Skin epidermis (tissue), 12 donors: ENCODE measurements at regions not wholly inside any gene's neighbourhood (a gene's known extent, or its start where the extent isn't known, plus 50 kb on each side); places are given as distances from the start of the nearest gene placed in this dataset.

ENCODE experiments used
- H3K27ac ChIP-seq, 21 experiments: fragments of 200-600 bp; sonication (generic) in 11 of 21; one replicate each; pipeline ENCODE4 v1.5.0; 2020; ENCODE audit warnings: mild to moderate bottlenecking in 3 of 21, inconsistent platforms in 2 of 21, moderate library complexity in 2 of 21
- H3K4me3 ChIP-seq, 7 experiments: fragments of 200-600 bp; sonication (generic) in 2 of 7; one replicate each; pipeline ENCODE4 v1.5.0; 2020; ENCODE audit warnings: inconsistent platforms in 2 of 7, mild to moderate bottlenecking in 2 of 7, moderate library complexity in 1 of 7

DNA sequence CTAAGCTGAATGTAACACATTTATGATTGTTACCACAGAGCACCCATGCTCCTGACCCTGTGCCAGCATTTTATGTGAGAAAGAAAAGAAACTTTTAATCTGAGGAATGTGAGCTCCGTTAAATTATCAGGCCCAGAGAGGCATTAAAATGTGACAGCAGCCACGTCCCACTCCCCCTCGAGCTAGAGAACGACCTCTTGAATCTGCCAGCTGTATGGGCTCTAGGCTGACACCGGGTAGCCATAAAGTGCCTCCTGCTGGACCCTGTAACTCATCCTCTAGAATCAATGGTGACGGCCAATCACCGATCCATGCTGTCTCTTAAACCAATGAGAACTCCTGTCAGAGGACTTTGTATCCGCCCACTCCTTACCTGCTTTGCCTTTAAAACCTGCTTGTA, 110.2 kb upstream of the ADRA2C start:
- Histone ChIP-seq H3K4me3 (no peak overlapping the region), H3K27ac (no peak overlapping the region)

DNA sequence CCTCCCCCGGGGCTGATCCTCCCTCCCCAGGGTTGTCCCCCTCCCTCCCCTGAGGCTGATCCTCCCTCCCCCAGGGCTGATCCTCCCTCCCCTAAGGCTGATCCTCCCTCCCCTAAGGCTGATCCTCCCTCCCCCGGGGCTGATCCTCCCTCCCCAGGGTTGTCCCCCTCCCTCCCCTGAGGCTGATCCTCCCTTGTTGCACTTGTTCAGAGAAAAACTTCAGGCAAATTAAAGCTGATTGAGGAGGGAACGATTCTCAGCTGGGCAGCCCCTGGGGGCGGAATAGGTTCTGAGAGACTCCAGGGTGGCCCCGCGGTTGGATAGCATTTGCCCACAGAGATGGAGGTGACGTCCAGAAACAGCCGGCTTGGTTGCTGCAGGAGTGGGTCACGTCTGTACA, 110.7 kb upstream of the ADRA2C start:
- H3K27ac ChIP-seq, result no peak overlapping the region

DNA sequence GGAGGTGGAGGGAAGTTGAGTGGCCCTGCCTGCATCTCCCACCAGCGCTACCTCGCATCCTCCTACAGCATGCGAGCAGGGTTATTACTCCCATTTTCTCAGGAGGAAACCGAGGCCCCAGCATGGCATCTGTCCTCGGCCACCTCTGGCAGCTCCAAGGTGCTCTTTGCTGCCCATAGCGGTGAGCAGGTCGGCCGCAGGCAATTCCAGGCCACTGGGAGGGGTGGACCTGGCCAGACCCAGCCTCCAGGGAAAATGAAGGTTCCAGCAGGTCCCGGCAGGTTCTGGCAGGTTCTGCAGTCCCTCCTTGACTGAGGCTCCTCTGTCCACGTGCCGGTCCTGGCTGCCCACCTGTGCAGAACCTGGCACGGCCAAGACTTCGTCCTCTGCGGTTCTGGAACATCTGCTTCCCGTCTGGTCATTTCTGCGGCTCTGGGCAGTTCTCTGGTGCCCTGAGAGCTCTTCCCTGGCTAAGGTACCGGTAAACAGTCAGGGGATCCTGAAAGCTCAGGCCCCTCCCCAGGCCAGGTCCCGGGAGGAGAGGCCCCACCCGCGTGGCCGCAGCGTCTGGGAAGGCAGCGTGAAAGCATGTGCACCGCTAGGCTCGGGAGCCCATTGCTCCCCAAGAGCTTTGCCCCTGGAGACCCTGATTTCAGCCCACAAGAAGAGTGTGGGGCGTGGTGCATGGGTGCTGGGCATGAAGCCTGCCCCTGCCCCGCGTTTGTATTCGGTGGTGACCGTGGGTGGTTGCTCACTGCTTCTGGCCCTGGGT, 112.0 kb upstream of the ADRA2C start:
- no peak overlapping the region for H3K27ac ChIP-seq
- no peak overlapping the region for H3K4me3 ChIP-seq

More for the DNA sequence above, 110.7 kb upstream of the ADRA2C start:
- no peak overlapping the region for H3K4me3 ChIP-seq

DNA sequence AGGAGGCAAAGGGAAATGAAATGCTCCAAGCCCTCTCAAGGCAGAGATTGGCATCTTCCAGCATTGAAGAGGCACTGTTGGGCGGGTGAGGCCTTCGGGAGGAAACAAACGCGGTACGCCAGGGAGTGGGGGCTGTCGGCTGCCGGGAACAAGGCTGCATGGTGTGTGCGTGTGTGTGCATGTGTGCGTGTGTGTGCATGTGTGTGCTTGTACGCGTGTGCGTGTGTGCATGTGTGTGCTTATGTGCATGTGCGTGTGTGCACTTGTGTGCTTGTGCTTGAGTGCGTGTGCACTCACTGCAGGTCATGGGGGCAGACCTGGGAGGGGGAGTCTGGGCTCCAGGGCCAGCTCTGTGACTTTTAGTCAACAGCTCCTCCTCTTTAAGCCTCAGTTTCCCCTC, 113.6 kb upstream of the ADRA2C start:
- H3K27ac ChIP-seq, result no peak overlapping the region
- no peak overlapping the region for H3K4me3 ChIP-seq

DNA sequence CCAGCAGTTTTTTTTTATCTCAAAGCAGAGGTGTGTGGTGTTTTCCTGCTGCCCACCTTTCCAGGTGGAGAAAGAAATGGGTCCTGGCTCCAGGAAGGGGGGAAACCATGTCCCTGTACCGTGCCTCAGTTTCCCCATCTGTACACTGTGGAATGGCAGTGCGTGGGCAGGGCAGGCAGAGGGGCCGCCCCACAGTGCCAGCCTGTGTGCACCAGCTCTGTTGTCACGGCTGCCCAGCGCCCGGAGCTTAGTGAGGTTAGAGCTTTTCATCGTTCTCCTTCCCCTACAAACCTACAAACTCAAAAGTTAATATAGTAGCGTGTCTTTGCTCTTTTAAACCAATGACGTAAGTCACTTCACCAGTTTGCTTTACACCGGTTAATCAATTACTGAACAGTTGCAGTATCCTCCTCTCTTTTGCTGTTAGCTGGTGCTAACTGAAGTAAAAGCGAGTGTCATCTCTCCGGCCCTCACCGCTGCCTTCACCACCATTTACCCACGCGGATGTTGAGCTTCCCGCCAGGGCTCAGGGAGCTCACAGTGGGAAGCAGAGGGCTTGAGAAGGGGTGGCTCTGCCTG, 114.8 kb upstream of the ADRA2C start:
- no peak overlapping the region for H3K4me3 ChIP-seq
- no peak overlapping the region for H3K27ac ChIP-seq

DNA sequence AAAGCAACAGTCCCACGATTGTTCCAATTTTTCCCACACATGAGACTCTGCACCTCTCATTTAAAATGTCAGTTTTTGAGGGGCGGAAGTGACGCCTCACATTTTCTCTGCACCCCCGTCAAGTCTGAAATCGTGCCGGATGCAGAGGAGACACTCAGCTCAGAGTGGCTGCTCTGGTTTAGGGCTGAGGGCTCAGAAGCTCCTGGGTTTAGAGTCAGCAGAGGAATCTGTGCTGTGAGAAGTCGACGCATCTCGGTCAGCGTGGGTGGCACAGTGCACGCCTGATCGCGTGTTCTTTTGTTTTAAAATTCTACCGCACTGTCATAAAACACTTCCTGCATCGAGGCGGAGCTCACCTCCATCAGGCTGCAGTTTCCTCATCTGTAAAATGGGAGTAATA, 116.7 kb upstream of the ADRA2C start:
- H3K27ac ChIP-seq, result no peak overlapping the region
- no peak overlapping the region for H3K4me3 ChIP-seq

DNA sequence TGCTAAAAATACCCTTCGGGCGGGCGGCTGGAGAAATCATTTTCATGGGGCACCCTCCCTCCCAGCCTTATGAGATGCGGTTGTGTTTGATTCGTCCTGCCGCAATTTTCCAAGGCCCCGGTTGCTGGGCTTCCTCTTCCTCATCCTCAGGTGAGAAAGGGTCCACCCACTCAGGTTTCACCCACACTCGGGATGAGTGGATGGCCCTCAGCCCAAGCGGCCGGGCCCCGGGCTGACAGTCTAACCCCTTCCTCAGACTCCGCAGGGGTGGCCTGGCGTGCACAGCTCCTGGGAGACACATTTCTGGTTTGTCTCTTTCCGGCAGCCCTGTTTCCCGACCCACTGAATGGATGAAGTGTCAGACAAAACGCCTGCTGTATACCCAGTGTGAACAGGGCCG, 116.5 kb upstream of the LRPAP1 start:
- no peak overlapping the region for H3K4me3 ChIP-seq
- no peak overlapping the region for H3K27ac ChIP-seq

DNA sequence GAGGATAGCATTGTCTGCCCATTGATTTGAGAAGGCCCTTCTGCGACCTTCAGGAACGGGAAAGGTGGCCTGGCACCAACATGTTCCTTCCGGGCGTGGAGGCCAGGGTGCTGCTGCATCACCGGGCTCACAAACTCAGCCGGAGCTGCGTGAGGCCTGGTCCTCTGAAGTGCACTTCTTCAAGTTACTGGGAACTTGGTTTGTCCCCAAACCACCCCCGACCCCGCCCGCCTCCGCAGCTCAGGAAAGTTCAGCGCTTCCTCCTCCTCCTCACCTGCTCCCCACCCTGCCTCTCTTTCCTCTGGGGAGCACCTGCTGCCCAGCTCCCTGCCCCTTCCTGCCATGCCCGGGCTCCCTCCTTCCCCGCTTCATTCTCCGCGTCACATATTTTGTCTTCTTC, 116.0 kb upstream of the LRPAP1 start:
- Histone ChIP-seq H3K27ac (no peak overlapping the region), H3K4me3 (no peak overlapping the region)

DNA sequence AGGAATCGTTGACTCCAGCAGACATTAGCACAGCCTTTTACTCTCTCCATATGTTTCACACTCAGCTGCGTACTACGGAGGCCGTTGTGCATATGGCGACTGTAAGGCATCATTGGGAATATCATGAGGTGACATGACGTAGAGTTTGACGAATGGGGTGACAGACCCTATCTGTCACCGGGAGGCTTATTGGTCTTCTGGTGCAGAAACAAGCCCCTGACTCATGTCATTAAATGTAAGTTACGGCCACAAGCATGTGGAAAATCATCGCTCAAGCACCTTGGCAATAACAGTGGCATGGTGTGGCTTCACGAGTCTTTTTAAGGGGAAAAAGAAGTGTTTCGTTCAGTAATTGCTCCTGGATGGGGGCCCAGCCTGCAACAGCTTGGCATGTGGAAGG, 115.2 kb upstream of the LRPAP1 start:
- H3K4me3 ChIP-seq, result no peak overlapping the region
- no peak overlapping the region for H3K27ac ChIP-seq

DNA sequence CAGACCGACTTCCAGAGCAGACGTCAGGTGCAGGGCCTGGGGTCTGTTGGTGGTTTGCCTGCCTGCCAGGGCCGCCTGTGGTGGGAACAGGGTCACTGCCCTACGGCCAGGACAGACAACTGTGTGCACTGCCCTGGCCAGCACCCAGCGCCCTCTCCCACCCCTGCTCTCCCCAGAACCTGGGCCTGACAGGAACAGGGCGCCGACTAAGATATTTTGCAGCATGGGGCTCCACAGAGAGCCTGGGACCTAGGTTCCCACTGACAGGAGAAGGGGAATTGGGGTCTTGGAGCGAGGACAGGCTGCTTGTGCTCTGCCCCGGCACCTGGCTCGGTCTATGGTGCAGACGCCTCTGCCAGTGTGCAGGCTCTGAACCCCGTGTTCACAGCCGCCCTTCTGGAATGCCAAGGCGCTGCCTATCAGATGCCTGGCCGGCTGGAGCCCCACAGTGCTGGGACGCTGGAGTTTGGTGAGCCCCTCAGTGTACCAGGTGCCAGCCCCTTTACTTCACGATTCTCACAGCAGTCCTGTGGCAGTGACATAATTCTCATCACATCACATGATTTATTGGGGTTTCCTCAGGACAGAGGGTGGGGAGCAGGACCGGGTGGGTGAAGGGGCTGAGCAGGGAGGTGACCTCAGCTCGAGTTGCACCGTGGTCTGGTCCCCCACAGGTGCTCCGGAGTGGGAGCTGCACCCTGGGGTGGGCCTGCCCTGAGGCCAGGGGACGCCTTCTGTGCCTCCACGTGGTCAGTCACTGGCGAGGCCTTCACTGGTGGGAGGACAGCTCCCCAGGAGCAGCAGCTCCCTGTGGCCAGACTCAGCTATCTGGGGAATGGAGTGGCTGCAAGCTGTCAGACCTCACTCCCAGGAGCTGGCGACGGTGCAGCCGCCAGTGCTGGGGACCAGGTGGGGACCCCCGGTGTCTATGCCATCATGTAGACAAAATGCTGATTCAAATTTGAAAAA, 113.8 kb upstream of the LRPAP1 start:
- H3K4me3 ChIP-seq, result no peak overlapping the region

DNA sequence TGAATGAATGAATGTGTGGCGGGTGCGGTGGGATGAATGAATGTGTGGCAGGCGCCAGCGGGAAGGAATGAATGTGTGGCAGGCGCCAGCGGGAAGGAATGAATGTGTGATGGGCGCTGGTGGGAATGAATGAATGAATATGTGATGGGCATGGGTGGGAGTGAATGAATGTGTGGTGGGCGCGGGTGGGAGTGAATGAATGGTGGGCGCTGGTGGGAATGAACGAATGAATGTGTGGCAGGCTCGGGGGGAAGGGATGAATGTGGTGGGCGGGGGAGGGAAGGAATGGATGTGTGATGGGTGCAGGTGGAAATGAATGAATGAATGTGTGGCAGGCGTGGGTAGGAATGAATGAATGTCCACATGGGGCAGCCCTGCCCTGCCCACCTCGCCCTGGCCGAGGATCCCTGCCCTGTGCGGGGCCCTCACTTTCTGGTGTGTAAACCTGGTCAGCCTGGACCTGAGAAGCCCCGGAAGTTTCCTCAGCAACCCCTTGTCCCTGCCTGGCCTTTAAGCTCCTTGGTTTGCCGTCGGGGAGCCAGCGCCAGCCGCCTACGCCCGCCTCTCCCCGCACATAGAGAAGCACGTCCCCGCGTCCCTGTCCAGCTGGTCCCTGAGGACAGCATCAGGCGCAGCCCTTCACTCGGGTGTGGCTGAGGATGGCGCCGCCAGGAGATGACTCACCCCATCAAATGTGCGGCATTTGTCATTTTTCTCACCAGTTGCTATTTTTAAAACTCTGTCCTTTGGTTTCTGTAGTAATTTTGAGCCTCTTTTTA, 112.8 kb upstream of the LRPAP1 start:
- no peak overlapping the region for H3K27ac ChIP-seq
- no peak overlapping the region for H3K4me3 ChIP-seq

More for the DNA sequence above, 113.8 kb upstream of the LRPAP1 start:
- H3K27ac ChIP-seq, result peak overlapping the region in 2 of 21 experiments; percentile 14 to 59

DNA sequence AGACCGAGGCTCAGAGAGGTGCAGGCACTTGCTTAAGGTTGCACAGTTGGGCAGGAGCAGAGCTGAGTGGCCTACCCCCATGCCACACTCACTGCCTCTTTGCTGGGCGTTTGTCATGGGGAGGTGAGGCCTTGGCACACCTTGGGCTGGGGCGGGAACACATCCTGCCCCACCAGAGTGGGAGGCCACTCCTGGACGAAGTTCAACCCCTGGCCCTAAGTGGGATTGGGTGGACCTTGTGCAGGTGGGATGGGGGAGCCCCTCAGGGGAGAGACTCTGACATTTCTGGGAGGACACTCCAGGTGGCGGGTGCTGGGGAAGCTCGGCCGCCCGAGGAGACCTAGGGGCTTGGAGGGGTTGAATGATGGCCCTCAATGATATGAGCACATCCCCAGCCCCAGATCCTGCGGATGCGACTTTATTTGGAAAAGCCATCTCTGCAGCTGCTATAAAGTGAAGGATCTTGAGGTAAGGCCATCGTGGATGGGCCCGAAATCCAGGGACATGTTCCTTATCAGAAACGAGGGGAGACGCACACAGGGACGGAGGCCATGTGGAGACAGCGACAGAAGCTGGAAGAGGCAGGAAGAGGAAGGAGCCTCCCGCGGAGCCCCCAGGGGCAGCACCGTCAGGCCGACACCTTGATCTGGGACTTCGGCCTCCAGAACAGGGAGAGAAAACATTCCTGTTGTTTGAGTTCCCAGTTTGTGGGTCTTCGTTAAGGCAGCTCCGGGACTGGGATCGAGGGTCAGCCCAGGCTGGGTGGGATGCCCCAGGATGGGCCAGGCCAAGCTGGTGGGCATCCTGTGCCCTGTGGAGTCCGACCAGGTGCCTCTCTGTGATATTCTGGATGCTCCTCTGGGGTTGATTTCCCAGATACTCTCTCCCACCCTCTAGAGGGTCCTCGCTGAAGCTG, 111.6 kb upstream of the LRPAP1 start:
- Histone ChIP-seq H3K4me3 (no peak overlapping the region), H3K27ac (no peak overlapping the region)

DNA sequence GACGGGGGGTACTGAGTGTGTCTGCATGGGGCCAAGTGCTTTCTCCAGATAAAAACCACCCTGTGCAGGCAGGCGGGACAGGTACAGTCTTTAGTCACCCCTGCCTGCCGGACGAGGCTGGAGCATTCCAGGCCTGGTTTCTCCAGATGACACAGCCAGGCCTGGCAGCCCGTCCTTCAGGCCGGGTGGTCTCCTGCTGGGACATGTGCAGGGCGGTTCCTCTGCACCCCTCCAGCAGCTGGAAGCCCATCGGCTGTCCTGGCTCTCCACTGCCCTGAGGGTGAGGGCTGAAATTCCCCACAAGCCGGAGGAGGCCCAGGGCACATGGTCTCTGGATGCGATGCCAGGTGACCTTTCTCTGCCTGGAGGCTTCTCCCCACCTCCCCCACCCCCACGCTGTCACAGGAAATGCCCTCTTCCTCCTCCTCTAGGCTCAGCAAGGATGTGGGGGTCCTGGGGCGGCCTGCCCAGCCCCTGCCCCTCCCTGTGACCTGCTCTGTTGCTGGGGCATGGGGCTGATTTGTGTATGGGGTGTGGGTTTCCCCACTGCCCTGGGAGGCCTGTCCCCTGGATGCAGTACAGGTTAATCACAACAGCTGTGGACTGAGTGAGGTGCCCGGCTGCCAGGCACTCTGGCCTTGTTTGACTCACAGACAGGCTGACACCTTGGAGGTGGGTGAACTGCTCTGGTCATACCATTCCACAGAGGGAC, 110.7 kb upstream of the LRPAP1 start:
- H3K4me3 ChIP-seq, result no peak overlapping the region
- no peak overlapping the region for H3K27ac ChIP-seq

DNA sequence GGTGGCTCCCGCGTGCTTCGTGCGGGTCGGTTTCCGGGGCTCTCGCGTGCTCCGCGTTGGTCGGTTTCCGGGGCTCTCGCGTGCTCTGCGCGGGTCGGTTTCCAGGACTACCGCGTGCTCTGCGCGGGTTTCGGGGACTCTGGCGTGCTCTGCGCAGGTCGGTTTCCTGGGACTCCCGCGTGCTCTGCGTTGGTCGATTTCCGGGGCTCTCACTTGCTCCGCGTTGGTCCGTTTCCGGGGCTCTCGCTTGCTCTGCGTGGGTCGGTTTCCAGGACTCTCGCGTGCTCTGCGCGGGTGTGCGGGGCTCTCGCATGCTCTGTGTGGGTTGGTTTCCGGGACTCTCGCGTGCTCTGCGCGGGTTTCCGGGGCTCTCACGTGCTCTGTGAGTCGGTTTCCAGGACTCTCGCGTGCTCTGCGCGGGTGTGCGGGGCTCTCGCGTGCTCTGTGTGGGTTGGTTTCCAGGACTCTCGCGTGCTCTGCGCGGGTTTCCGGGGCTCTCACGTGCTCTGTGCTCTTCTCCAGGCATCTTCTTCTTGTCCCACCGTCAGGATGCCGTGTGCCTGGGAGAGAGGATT, 109.9 kb upstream of the LRPAP1 start:
- H3K4me3 ChIP-seq, result no peak overlapping the region
- no peak overlapping the region for H3K27ac ChIP-seq

DNA sequence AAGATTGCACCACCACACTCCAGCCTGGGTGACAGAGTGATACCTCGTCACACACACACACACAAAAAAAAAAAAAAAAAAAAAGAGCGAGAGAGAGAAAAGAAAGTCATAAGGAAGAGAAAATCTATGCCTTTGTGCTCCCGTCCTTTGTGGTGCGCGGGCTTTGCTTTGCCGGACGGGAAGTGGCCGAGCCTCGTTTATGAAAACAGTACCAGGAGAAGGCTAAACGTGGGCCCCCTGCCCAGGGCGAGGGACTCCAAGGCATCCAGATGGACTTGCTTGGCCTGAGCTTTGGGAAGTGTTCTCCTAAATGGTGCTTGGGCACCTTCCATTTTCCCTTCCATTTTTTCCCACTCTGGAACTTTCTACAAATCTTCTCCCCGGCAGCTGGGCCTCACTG, 109.3 kb upstream of the LRPAP1 start:
- no peak overlapping the region for H3K27ac ChIP-seq

DNA sequence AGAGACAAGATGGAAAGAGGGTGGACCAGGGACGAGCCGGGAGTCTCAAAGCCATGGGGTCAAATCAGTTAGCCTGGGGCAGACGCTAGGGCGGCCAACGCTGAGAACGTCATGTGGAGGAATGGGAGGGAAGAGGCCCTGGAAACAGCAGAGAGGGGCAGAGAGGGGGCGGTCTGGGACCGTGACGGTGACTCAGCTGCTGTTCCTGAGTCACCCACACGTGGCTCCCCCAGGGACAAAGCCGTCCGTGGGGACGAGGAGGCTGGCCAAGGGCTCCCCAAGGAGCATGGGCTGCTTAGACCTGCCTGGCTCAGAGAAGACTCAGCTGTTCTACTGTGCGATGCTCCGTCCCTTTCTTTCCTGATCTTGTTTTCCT, 108.4 kb upstream of the LRPAP1 start:
- H3K4me3 ChIP-seq, result no peak overlapping the region
- H3K27ac ChIP-seq, result peak overlapping the region in 1 of 21 experiments; percentile 8

More for the DNA sequence above, 109.3 kb upstream of the LRPAP1 start:
- H3K4me3 ChIP-seq, result no peak overlapping the region

DNA sequence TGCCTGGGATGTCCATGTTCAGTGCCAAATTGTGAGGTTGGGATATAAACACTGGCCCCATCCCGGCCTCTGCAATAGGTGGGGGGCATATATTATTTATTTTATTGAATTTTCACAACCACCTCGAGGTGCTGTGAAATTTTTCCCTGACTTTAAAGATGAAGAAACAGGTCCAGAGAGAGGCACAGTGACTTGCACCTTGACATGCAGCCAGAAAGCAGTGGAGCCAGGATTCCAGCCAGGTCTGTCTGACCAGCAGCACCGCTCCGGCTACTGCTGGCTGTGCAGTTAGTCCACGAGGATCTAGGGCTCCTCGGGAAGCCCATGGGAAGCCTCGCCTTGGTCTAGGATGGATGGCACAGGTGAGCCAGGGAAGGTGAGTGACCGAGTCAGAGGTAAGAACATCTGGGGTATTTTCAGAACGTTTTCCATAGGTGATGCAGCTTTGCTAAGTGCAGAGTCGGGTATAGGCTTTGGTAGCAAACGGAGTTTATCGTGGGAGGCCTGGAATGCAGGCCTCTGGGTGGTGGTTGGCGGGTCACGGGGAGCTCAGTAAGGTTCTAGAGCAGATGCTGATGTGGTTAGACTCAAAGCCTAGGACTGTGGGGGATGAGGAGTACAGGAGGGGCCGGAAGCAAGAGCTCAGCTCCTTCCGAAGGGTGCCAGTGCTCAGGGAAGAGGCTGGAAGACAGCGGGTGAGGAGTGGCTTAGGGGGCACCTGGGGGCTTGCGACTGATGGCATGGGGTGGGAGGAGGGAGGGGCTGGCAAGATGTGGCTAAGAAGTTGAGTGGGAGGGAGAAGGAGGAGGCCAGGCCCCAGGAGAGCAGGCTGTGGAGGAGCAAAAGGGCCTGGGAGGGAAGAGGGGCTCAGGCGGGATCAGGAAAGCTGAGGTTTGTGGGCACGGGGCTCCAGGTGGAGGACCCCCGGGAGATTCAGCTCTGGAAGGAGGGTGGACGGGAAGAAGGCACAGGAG, 107.7 kb upstream of the LRPAP1 start:
- Histone ChIP-seq H3K27ac (peak overlapping the region in 1 of 21 experiments; percentile 8), H3K4me3 (no peak overlapping the region)
